ENCODE measurements at regions not wholly inside any gene's neighbourhood (a gene's known extent, or its start where the extent isn't known, plus 50 kb on each side); places are given as distances from the start of the nearest gene placed in this dataset.
"Not testable (repeated sequence)": the region's sequence is repeated elsewhere in the genome, so short reads cannot be mapped to it uniquely, and the experiment has no call there.

- not testable (repeated sequence) for DNase-seq (ENCODE audit: low spot score)
These were observed 60.5 kb downstream of the AREG start for GRCh38 chr4:74505355-74505978.

GRCh38 chr4:74509363-74509762 is 64.4 kb downstream of the AREG start:
- not testable (repeated sequence) for DNase-seq (ENCODE audit: low spot score)

GRCh38 chr4:74516303-74516702 is 71.4 kb downstream of the AREG start:
- no peak for DNase-seq (ENCODE audit: low spot score)

- no peak for DNase-seq (ENCODE audit: low spot score)
These were observed 73.1 kb downstream of the AREG start for GRCh38 chr4:74517996-74518395.

- no peak for DNase-seq (ENCODE audit: low spot score)
These were observed 77.5 kb downstream of the AREG start for GRCh38 chr4:74522251-74522991.

- no peak for DNase-seq (ENCODE audit: low spot score)
These were observed 78.2 kb downstream of the AREG start for GRCh38 chr4:74523096-74523495.

GRCh38 chr4:74524985-74525384 is 80.0 kb downstream of the AREG start:
- DNase-seq (ENCODE audit: low spot score): no peak

- DNase-seq (ENCODE audit: low spot score): no peak
These were observed 82.1 kb downstream of the AREG start for GRCh38 chr4:74527049-74527448.

GRCh38 chr4:74528178-74528577 is 83.2 kb downstream of the AREG start:
- DNase-seq (ENCODE audit: low spot score): no peak

- no peak for DNase-seq (ENCODE audit: low spot score)
These were observed 84.5 kb downstream of the AREG start for GRCh38 chr4:74529284-74530041.

- DNase-seq (ENCODE audit: low spot score): peak; percentile 48
These were observed 87.2 kb downstream of the AREG start for GRCh38 chr4:74531963-74532794.

- DNase-seq (ENCODE audit: low spot score): no peak
These were observed 89.2 kb downstream of the AREG start for GRCh38 chr4:74534121-74534520.

- no peak for DNase-seq (ENCODE audit: low spot score)
These were observed 90.0 kb downstream of the AREG start for GRCh38 chr4:74534936-74535335.

- no peak for DNase-seq (ENCODE audit: low spot score)
These were observed 90.6 kb downstream of the AREG start for GRCh38 chr4:74535512-74535911.

GRCh38 chr4:74536557-74536956 is 91.6 kb downstream of the AREG start:
- no peak for DNase-seq (ENCODE audit: low spot score)

GRCh38 chr4:74537459-74537858 is 92.5 kb downstream of the AREG start:
- DNase-seq (ENCODE audit: low spot score): no peak

GRCh38 chr4:74539044-74539790 is 94.3 kb downstream of the AREG start:
- no peak for DNase-seq (ENCODE audit: low spot score)

- DNase-seq (ENCODE audit: low spot score): no peak
These were observed 95.3 kb downstream of the AREG start for GRCh38 chr4:74540193-74540592.

GRCh38 chr4:74541667-74542066 is 96.7 kb downstream of the AREG start:
- no peak for DNase-seq (ENCODE audit: low spot score)

GRCh38 chr4:74543231-74543781 is 98.4 kb downstream of the AREG start:
- no peak for DNase-seq (ENCODE audit: low spot score)

- no peak for DNase-seq (ENCODE audit: low spot score)
These were observed 99.0 kb downstream of the AREG start for GRCh38 chr4:74543983-74544382.
